K562 (cell line): ENCODE measurements at regions not wholly inside any gene's neighbourhood (a gene's known extent, or its start where the extent isn't known, plus 50 kb on each side); places are given as distances from the start of the nearest gene placed in this dataset.

Source experiments
- ATAC-seq: fragments of 200-7000 bp; cut with Tn5 transposase; 3 replicates; pipeline ENCODE4 v1.9.1; 2020; ENCODE audit warnings: moderate library complexity
- BruUV-seq: library from RNA; stranded (reverse); fragments of 400-500 nt; replicated peaks from 2 replicates; lab custom pipeline; 2021; lab: Mats Ljungman, UMichigan
- CTCF ChIA-PET: fragments of 300-600 bp; formaldehyde crosslinking; extraction: SDS; loops from one replicate; lab custom pipeline; 2021; ENCODE audit warnings: low intra/inter-chr PET ratio; lab: Yijun Ruan, JAX
- POLR2A ChIA-PET: fragments of 300-600, 350-650 bp; sonication (Branson Sonifier 250); formaldehyde crosslinking; extraction: SDS; loops from one replicate; lab custom pipeline; 2021; ENCODE audit warnings: antibody characterized with exemption, inconsistent platforms; lab: Yijun Ruan, JAX
- DNase-seq, 4 experiments: peaks; one replicate each; pipeline versions ENCODE4 v3.0.0 to v3.0.0-alpha.2; 2011 to 2018; ENCODE audit warnings: low spot score in 3 of 4, mixed read lengths in 3 of 4; ENCODE audit errors: extremely low read depth in 1 of 4
- FAIRE-seq: peaks from 2 replicates; lab custom pipeline; 2011; peaks lifted over from hg19 to GRCh38; lab: Jason Lieb, UNC
- H2AFZ ChIP-seq: 2 replicates; pipeline ENCODE4 v1.6.0; 2011; ENCODE audit warnings: low read depth, low read length, control low read depth, inconsistent platforms
- H3K27ac ChIP-seq: fragments of 200-600 bp; 3 replicates; pipeline ENCODE4 v1.8.0; 2011; ENCODE audit warnings: low read depth, mild to moderate bottlenecking, control low read depth, inconsistent platforms, low read length, moderate library complexity, mixed read lengths; ENCODE audit errors: extremely low read depth
- H3K27me3 ChIP-seq, 2 experiments: fragments of 300-600 bp in 1 of 2; 2 replicates in 1 of 2; 3 replicates in 1 of 2; pipeline versions ENCODE4 v1.6.0 to v1.8.0; 2011; ENCODE audit warnings: inconsistent platforms in 2 of 2, low read length in 2 of 2, mild to moderate bottlenecking in 1 of 2, mixed read lengths in 1 of 2, moderate library complexity in 1 of 2; ENCODE audit not compliant: control insufficient read depth in 2 of 2, insufficient read depth in 2 of 2
- H3K36me3 ChIP-seq: fragments of 300-600 bp; 3 replicates; pipeline ENCODE4 v1.8.0; 2011; ENCODE audit warnings: mild to moderate bottlenecking, low read length, inconsistent platforms; ENCODE audit not compliant: control insufficient read depth, insufficient read depth
- H3K4me1 ChIP-seq, 2 experiments: fragments of 200-600 bp in 1 of 2; replicated peaks in 1 of 2; 2 replicates in 1 of 2; 3 replicates in 1 of 2; pipeline versions ENCODE4 v1.5.1 to v1.8.0; 2011; ENCODE audit warnings: inconsistent platforms in 2 of 2, low read length in 2 of 2, mild to moderate bottlenecking in 1 of 2, mixed read lengths in 1 of 2, moderate library complexity in 1 of 2; ENCODE audit not compliant: control insufficient read depth in 2 of 2, insufficient read depth in 2 of 2
- H3K4me2 ChIP-seq: 2 replicates; pipeline ENCODE4 v1.6.1; 2011; ENCODE audit warnings: low read length, control low read depth, inconsistent platforms, mixed read lengths; ENCODE audit not compliant: insufficient read depth
- H3K4me3 ChIP-seq: fragments of 200-600 bp; sonication (generic), shearing (Covaris generic); 2 replicates; pipeline ENCODE4 v1.5.1; 2016; ENCODE audit warnings: control low read depth, inconsistent platforms
- H3K79me2 ChIP-seq: fragments of 200-600 bp; 3 replicates; pipeline ENCODE4 v1.8.0; 2011; ENCODE audit warnings: low read length, inconsistent platforms; ENCODE audit not compliant: control insufficient read depth, insufficient read depth
- H3K9ac ChIP-seq, 2 experiments: 2 replicates each; pipeline versions ENCODE4 v1.6.0 to v1.6.1; 2011; ENCODE audit warnings: low read depth in 2 of 2, low read length in 2 of 2, control low read depth in 1 of 2, inconsistent platforms in 1 of 2, mild to moderate bottlenecking in 1 of 2, mixed read lengths in 1 of 2; ENCODE audit not compliant: insufficient read depth in 1 of 2
- H3K9me1 ChIP-seq: one replicate; pipeline ENCODE4 v1.6.0; 2011; ENCODE audit warnings: inconsistent platforms, mild to moderate bottlenecking, low read length, moderate library complexity; ENCODE audit not compliant: control insufficient read depth, insufficient read depth
- H3K9me3 ChIP-seq: replicated peaks from 2 replicates; pipeline ENCODE4 v1.5.1; 2011; ENCODE audit warnings: low read depth, low read length, inconsistent platforms; ENCODE audit not compliant: control insufficient read depth, insufficient read depth
- H4K20me1 ChIP-seq: replicated peaks from 2 replicates; pipeline ENCODE4 v1.6.1; 2011; ENCODE audit warnings: low read length, inconsistent platforms, mixed read lengths; ENCODE audit not compliant: control insufficient read depth, insufficient read depth
- C11orf30 ChIP-seq: fragments of 450-650 bp; IDR thresholded peaks from 2 replicates; pipeline ENCODE4 v1.6.1; 2016; ENCODE audit warnings: low read depth, mild to moderate bottlenecking
- CCNT2 ChIP-seq: IDR thresholded peaks from 2 replicates; pipeline ENCODE4 v1.6.1; 2011; ENCODE audit warnings: borderline replicate concordance, low read depth, mild to moderate bottlenecking, moderate library complexity, mixed read lengths, low read length; ENCODE audit not compliant: insufficient read length; ENCODE audit errors: extremely low read depth
- FOXK2 ChIP-seq, 2 experiments: fragments of 450-650 bp; IDR thresholded peaks in 1 of 2; conservative IDR thresholded peaks in 1 of 2; 2 replicates each; pipeline ENCODE4 v1.6.1; 2016; ENCODE audit warnings: low read depth in 2 of 2, mild to moderate bottlenecking in 1 of 2
- FOXP4 ChIP-seq: sonication (generic); formaldehyde crosslinking; IDR thresholded peaks from 2 replicates; pipeline ENCODE4 v1.8.0; 2022; ENCODE audit warnings: mild to moderate bottlenecking, missing genetic modification reagents, borderline replicate concordance
- GATAD2A ChIP-seq: fragments of 450-650 bp; IDR thresholded peaks from 2 replicates; pipeline ENCODE4 v1.6.1; 2017
- HBP1 ChIP-seq: fragments of 450-650 bp; formaldehyde crosslinking; IDR thresholded peaks from 2 replicates; pipeline ENCODE4 v1.4.0; 2022; ENCODE audit warnings: missing genetic modification characterization
- L3MBTL2 ChIP-seq: fragments of 450-650 bp; IDR thresholded peaks from 2 replicates; pipeline ENCODE4 v1.6.1; 2016; ENCODE audit warnings: mild to moderate bottlenecking, moderate library complexity
- MEF2A ChIP-seq: IDR thresholded peaks from 2 replicates; pipeline ENCODE4 v1.6.1; 2011; ENCODE audit warnings: low read depth, mild to moderate bottlenecking, low read length, moderate library complexity; ENCODE audit not compliant: control insufficient read depth
- NCOA4 ChIP-seq: fragments of 450-650 bp; IDR thresholded peaks from 2 replicates; pipeline ENCODE4 v1.6.1; 2018; ENCODE audit warnings: mild to moderate bottlenecking; ENCODE audit not compliant: partially characterized antibody
- TRIM28 ChIP-seq: fragments of 450-650 bp; IDR thresholded peaks from 2 replicates; pipeline ENCODE4 v1.6.1; 2017
- ZNF316 ChIP-seq: fragments of 450-650 bp; IDR thresholded peaks from 2 replicates; pipeline ENCODE4 v1.6.1; 2016
- WGBS: fragments of 100-300 bp; shearing (Covaris generic); methylation state at CpG from one replicate; pipeline ENCODE4 v1.1.6; 2016; ENCODE audit warnings: low coverage, mixed read lengths; ENCODE audit not compliant: insufficient coverage; ENCODE audit errors: missing lambda C conversion rate; 5-methylcytosine and 5-hydroxymethylcytosine counted together
- in situ Hi-C: fragments of 300-500 bp; cut with MboI; formaldehyde crosslinking; loops from 4 replicates; pipeline ENCODE4 v1.15.0; 2018; ENCODE audit warnings: inconsistent platforms, mixed read lengths
- intact Hi-C: fragments of 100-400 bp; cut with micrococcal nuclease; formaldehyde crosslinking; loops from 2 replicates; pipeline ENCODE4 v1.14.2; 2022
- TF ChIP-seq, protein P1 (sequence below), 2 experiments: IDR thresholded peaks in 1 of 2; conservative IDR thresholded peaks in 1 of 2; 2 replicates each; pipeline ENCODE4 v1.6.1; 2016; ENCODE audit warnings: low read depth in 2 of 2, mild to moderate bottlenecking in 1 of 2, missing compliant biosample characterization in 1 of 2, missing genetic modification characterization in 1 of 2, moderate library complexity in 1 of 2

DNA sequence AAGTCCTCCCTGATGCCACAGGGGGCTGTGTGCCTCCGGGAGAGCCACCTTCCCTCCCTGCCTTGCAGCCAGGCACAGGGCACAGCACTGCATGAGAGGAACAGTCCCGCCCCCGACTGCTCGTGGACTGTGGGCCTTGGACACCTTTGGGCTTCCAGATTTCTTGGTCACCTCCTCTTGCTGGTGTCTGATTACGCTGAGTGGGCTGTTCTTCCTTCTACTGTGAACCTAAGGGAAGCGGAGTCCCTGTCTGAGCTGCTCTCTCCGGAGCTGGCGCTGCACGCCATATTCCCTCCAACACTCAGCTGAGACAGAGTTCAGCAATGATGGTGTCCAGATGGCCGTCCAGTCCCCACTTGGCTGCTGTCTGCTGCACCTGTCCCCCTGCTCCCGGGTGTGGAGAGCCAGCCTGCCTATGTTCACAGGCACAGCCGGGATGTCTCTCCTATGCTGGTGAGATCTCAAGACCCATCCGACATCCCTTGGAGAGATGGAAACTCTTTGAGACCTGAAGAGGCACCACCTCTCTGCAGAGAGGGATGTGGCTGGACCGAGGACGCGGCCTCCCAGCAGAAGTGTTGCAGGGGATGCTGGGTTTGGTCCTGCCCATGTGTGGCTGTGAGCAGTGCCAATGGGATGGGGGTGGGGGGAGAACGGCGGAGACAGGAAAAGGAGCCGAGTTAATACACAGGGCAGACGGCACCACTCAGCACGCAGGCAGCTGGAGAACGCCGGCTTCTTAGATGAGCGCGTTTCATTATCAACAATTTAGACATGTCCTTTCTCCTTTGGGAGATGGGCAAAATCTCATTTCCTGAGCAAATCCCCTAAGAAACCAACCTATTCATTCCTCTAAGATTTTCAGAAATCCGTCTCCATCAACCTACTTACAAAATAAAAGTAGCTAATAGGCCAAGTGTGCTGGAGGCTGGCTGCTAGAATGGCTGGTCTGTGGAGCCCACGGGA lies 171.9 kb downstream of the ENGASE start:
- in situ Hi-C loops, result no loop called here
- H2AFZ ChIP-seq, result no peak overlapping the region
- intact Hi-C loops, result no loop called here
- TF ChIP-seq ZNF316 (peak; percentile 35; the same call in 1 of the 2 replicates), TRIM28 (no peak), FOXK2 (conservative IDR thresholded peaks at IDR 0.05 in 1 of 2, IDR thresholded peaks at IDR 0.05 in 1 of 2; ENCODE audit: low read depth in 2 of 2) (no peak), GATAD2A (no peak), HBP1 (CRISPR knock-in tag) (no peak), MEF2A (no peak), NCOA4 (no peak), C11orf30 (0 out of 2 replicates have a peak, but pooled peaks have one; percentile 8), FOXP4 (no peak), CCNT2 (no peak), L3MBTL2 (no peak)
- TF ChIP-seq, protein P1, sequence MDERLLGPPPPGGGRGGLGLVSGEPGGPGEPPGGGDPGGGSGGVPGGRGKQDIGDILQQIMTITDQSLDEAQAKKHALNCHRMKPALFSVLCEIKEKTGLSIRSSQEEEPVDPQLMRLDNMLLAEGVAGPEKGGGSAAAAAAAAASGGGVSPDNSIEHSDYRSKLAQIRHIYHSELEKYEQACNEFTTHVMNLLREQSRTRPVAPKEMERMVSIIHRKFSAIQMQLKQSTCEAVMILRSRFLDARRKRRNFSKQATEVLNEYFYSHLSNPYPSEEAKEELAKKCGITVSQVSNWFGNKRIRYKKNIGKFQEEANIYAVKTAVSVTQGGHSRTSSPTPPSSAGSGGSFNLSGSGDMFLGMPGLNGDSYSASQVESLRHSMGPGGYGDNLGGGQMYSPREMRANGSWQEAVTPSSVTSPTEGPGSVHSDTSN (CRISPR knock-in tag; IDR thresholded peaks at IDR 0.05; ENCODE audit: low read depth), result no peak
- TF ChIP-seq, protein P1 (tag; conservative IDR thresholded peaks at IDR 0.05; ENCODE audit: low read depth), result no peak
- H3K4me3 ChIP-seq, result no peak overlapping the region
- H3K4me2 ChIP-seq, result no peak overlapping the region
- H3K9ac ChIP-seq, result no peak overlapping the region
- no TSS peak for BruUV-seq
- H4K20me1 ChIP-seq, result peaks cover 4% of the 10 kb centered on the region; the same call in 1 of the 2 replicates
- H3K27ac ChIP-seq, result no peak overlapping the region
- ATAC-seq (no peak), FAIRE-seq (no peak), DNase-seq (no peak)
- H3K9me1 ChIP-seq, result no peaks in the 10 kb centered on the region
- ChIA-PET POLR2A (interaction anchor here (0.7 kb wide), 2 partner anchors 387 to 961 kb away, joined by 3 read pairs; no protein-coding TSS in a partner anchor), CTCF (no interaction called here)
- WGBS, result 2% methylated on average over 27 of the region's 27 CpGs
- no peaks in the 10 kb centered on the region for H3K4me1 ChIP-seq
- H3K79me2 ChIP-seq, result no peaks in the 10 kb centered on the region
- no peaks in the 10 kb centered on the region for H3K9me3 ChIP-seq
- H3K36me3 ChIP-seq, result no peaks in the 10 kb centered on the region
- peaks cover 12 to 39% of the 10 kb centered on the region in 2 experiments; a peak in 4 of 5 replicates for H3K27me3 ChIP-seq
